H1 (cell line): ENCODE measurements at regions not wholly inside any gene's neighbourhood (a gene's known extent, or its start where the extent isn't known, plus 50 kb on each side); places are given as distances from the start of the nearest gene placed in this dataset.
"Not testable (repeated sequence)": the region's sequence is repeated elsewhere in the genome, so short reads cannot be mapped to it uniquely, and the experiment has no call there.

ENCODE experiments used
- CTCF ChIA-PET: fragments of 300-600 bp; sonication (Branson Sonifier 250); formaldehyde crosslinking; loops from one replicate; lab custom pipeline; 2021; ENCODE audit not compliant: partially characterized antibody; lab: Charles Lee
- POLR2A ChIA-PET: fragments of 300-600 bp; sonication (Branson Sonifier 250); formaldehyde crosslinking; loops from one replicate; lab custom pipeline; 2021; ENCODE audit warnings: inconsistent platforms; ENCODE audit not compliant: partially characterized antibody; lab: Charles Lee
- DNase-seq, 2 experiments: peaks; one replicate each; pipeline versions ENCODE4 v3.0.0 to v3.0.0-alpha.2; 2010 to 2022; ENCODE audit warnings: low spot score in 2 of 2, low read depth in 1 of 2, mixed read lengths in 1 of 2
- FAIRE-seq: peaks from 2 replicates; lab custom pipeline; 2011; peaks lifted over from hg19 to GRCh38; lab: Jason Lieb, UNC
- H2AFZ ChIP-seq: 2 replicates; pipeline ENCODE4 v1.8.1; 2012; ENCODE audit warnings: low read length, inconsistent platforms
- H2AK5ac ChIP-seq: 2 replicates; pipeline ENCODE4 v1.6.1; 2013; ENCODE audit warnings: low read depth, low read length
- H2BK120ac ChIP-seq: replicated peaks from 2 replicates; pipeline ENCODE3; 2013; ENCODE audit warnings: low read depth, low read length, inconsistent platforms
- H2BK12ac ChIP-seq: 2 replicates; pipeline ENCODE4 v1.6.1; 2013; ENCODE audit warnings: low read depth, low read length
- H2BK15ac ChIP-seq: 2 replicates; pipeline ENCODE4 v1.6.1; 2013; ENCODE audit warnings: low read length
- H2BK20ac ChIP-seq: 2 replicates; pipeline ENCODE4 v1.6.1; 2013; ENCODE audit warnings: low read length
- H2BK5ac ChIP-seq: 2 replicates; pipeline ENCODE4 v1.6.1; 2013; ENCODE audit warnings: low read depth, low read length
- H3K14ac ChIP-seq: 2 replicates; pipeline ENCODE4 v1.6.1; 2013; ENCODE audit warnings: inconsistent platforms; ENCODE audit not compliant: insufficient read length
- H3K18ac ChIP-seq: 2 replicates; pipeline ENCODE4 v1.6.1; 2013; ENCODE audit warnings: low read length; ENCODE audit errors: extremely low read depth
- H3K23ac ChIP-seq: 2 replicates; pipeline ENCODE4 v1.6.1; 2013; ENCODE audit warnings: inconsistent platforms; ENCODE audit not compliant: insufficient read length
- H3K23me2 ChIP-seq: 2 replicates; pipeline ENCODE4 v1.6.1; 2013; ENCODE audit warnings: low read depth, low read length
- H3K27ac ChIP-seq: 2 replicates; pipeline ENCODE4 v1.6.1; 2011; ENCODE audit warnings: low read depth, low read length, inconsistent platforms
- H3K27me3 ChIP-seq, 4 experiments: replicated peaks in 1 of 4; 1 replicate in 1 of 4; 2 replicates in 3 of 4; pipeline versions ENCODE4 v1.6.1 to v1.8.1; 2011 to 2013; ENCODE audit warnings: low read length in 3 of 4, mild to moderate bottlenecking in 3 of 4, inconsistent platforms in 2 of 4, mixed read lengths in 2 of 4, moderate library complexity in 1 of 4; ENCODE audit not compliant: control insufficient read depth in 3 of 4, insufficient read depth in 3 of 4; ENCODE audit errors: extremely low read depth in 1 of 4
- H3K36me3 ChIP-seq, 4 experiments: 2 replicates each; pipeline versions ENCODE4 v1.6.1 to v1.8.1; 2011 to 2013; ENCODE audit warnings: mild to moderate bottlenecking in 4 of 4, low read length in 3 of 4, moderate library complexity in 2 of 4, control low read depth in 1 of 4, inconsistent platforms in 1 of 4; ENCODE audit not compliant: insufficient read depth in 4 of 4, control insufficient read depth in 2 of 4
- H3K4ac ChIP-seq: replicated peaks from 2 replicates; pipeline ENCODE3; 2013; ENCODE audit warnings: low read length, low read depth, mixed read lengths, inconsistent platforms; ENCODE audit not compliant: insufficient read length
- H3K4me1 ChIP-seq, 4 experiments: replicated peaks in 1 of 4; 1 replicate in 1 of 4; 2 replicates in 3 of 4; pipeline versions ENCODE4 v1.6.1 to v1.8.1; 2011 to 2013; ENCODE audit warnings: low read length in 3 of 4, inconsistent platforms in 2 of 4, mixed read lengths in 1 of 4; ENCODE audit not compliant: insufficient read depth in 4 of 4, control insufficient read depth in 3 of 4
- H3K4me2 ChIP-seq, 2 experiments: 2 replicates each; pipeline versions ENCODE4 v1.6.1 to v1.8.1; 2011 to 2013; ENCODE audit warnings: low read depth in 2 of 2, low read length in 2 of 2, control low read depth in 1 of 2, inconsistent platforms in 1 of 2, mild to moderate bottlenecking in 1 of 2; ENCODE audit not compliant: insufficient read depth in 1 of 2
- H3K4me3 ChIP-seq, 4 experiments: fragments of 200-600, 300-600 bp in 1 of 4; sonication (generic), shearing (Covaris generic), sonication (Bioruptor Twin) in 1 of 4; 2 replicates each; pipeline versions ENCODE4 v1.5.1 to v1.8.1; 2011 to 2016; ENCODE audit warnings: low read length in 4 of 4, low read depth in 3 of 4, control low read depth in 2 of 4, inconsistent platforms in 2 of 4, mild to moderate bottlenecking in 2 of 4, mixed read lengths in 1 of 4, moderate library complexity in 1 of 4; ENCODE audit not compliant: insufficient read depth in 2 of 4; ENCODE audit errors: extremely low read depth in 1 of 4
- H3K56ac ChIP-seq: replicated peaks from 2 replicates; pipeline ENCODE3; 2013; ENCODE audit warnings: low read depth, mild to moderate bottlenecking, mixed read lengths, low read length, inconsistent platforms; ENCODE audit not compliant: insufficient read length
- H3K79me1 ChIP-seq: 2 replicates; pipeline ENCODE4 v1.6.1; 2013; ENCODE audit warnings: low read depth, low read length, control low read depth
- H3K79me2 ChIP-seq, 2 experiments: 2 replicates each; pipeline versions ENCODE4 v1.6.1 to v1.8.1; 2012 to 2013; ENCODE audit warnings: low read length in 2 of 2, mild to moderate bottlenecking in 2 of 2, inconsistent platforms in 1 of 2; ENCODE audit not compliant: insufficient read depth in 2 of 2, control insufficient read depth in 1 of 2
- H3K9ac ChIP-seq, 4 experiments: replicated peaks in 1 of 4; 1 replicate in 1 of 4; 2 replicates in 3 of 4; pipeline versions ENCODE4 v1.6.1 to v1.8.1; 2011 to 2013; ENCODE audit warnings: low read depth in 3 of 4, low read length in 3 of 4, control low read depth in 2 of 4, mild to moderate bottlenecking in 2 of 4, moderate library complexity in 2 of 4, inconsistent platforms in 1 of 4; ENCODE audit errors: extremely low read depth in 1 of 4
- H3K9me3 ChIP-seq, 2 experiments: 2 replicates each; pipeline versions ENCODE4 v1.6.1 to v1.8.1; 2012 to 2013; ENCODE audit warnings: mild to moderate bottlenecking in 2 of 2, moderate library complexity in 2 of 2, control low read depth in 1 of 2, inconsistent platforms in 1 of 2, low read depth in 1 of 2, low read length in 1 of 2, mixed read lengths in 1 of 2; ENCODE audit not compliant: insufficient read depth in 2 of 2
- H4K20me1 ChIP-seq, 2 experiments: replicated peaks in 1 of 2; 2 replicates each; pipeline versions ENCODE3 to v1.8.1; 2011 to 2013; ENCODE audit warnings: inconsistent platforms in 2 of 2, low read length in 2 of 2, mild to moderate bottlenecking in 1 of 2; ENCODE audit not compliant: insufficient read depth in 2 of 2, control insufficient read depth in 1 of 2
- H4K5ac ChIP-seq: 2 replicates; pipeline ENCODE4 v1.6.1; 2013; ENCODE audit warnings: low read length, low read depth, mixed read lengths, inconsistent platforms; ENCODE audit not compliant: insufficient read length
- H4K8ac ChIP-seq: 2 replicates; pipeline ENCODE4 v1.8.0; 2013; ENCODE audit warnings: mild to moderate bottlenecking, moderate library complexity, low read length, inconsistent platforms; ENCODE audit not compliant: insufficient read depth; ENCODE audit errors: extremely low read depth
- H4K91ac ChIP-seq: replicated peaks from 2 replicates; pipeline ENCODE3; 2013; ENCODE audit warnings: low read length, mixed read lengths, inconsistent platforms; ENCODE audit not compliant: insufficient read length
- WGBS, 2 experiments: shearing (Covaris generic) in 1 of 2; methylation state at CpG; one replicate each; pipeline versions ENCODE4 v1.1.6 to v1.1.7; 2013 to 2015; ENCODE audit warnings: low lambda C conversion rate in 2 of 2, mixed read lengths in 2 of 2, inconsistent platforms in 1 of 2, low coverage in 1 of 2, missing lambda C conversion rate in 1 of 2; ENCODE audit not compliant: insufficient replicate concordance in 2 of 2, insufficient coverage in 1 of 2, insufficient read length in 1 of 2; ENCODE audit errors: extremely low coverage in 1 of 2, missing lambda C conversion rate in 1 of 2; 5-methylcytosine and 5-hydroxymethylcytosine counted together

- H3K4me1 ChIP-seq = peaks cover 2 to 18% (median 10%) of the 10 kb centered on the region in 4 experiments; a peak in 6 of 7 replicates
- H3K27me3 ChIP-seq, H3K4me2 ChIP-seq, H4K91ac ChIP-seq, H4K5ac ChIP-seq, POLR2A ChIA-PET, H3K23me2 ChIP-seq, H3K9me3 ChIP-seq, H2BK5ac ChIP-seq, H2BK20ac ChIP-seq, H2BK120ac ChIP-seq, H3K9ac ChIP-seq, H3K79me1 ChIP-seq, H3K79me2 ChIP-seq, H2AK5ac ChIP-seq, H2AFZ ChIP-seq, H3K14ac ChIP-seq, H2BK15ac ChIP-seq, H2BK12ac ChIP-seq, DNase-seq, H4K20me1 ChIP-seq, H3K4ac ChIP-seq, FAIRE-seq, H3K23ac ChIP-seq, H3K27ac ChIP-seq, H3K56ac ChIP-seq, H3K18ac ChIP-seq, H4K8ac ChIP-seq, H3K36me3 ChIP-seq, H3K4me3 ChIP-seq: not testable (repeated sequence)
- CTCF ChIA-PET = interaction anchor here (0.6 to 1.0 kb wide), 3 partner anchors 9 to 49 kb away, joined by 3 read pairs; no protein-coding TSS in a partner anchor
- WGBS, 2 experiments = 95% methylated on average over 1 of the region's 1 CpG; no CpG with 5 or more reads in 1 of the 2 experiments
Observed at GRCh38 chr4:156109087-156109486, 155.4 kb upstream of the CTSO start.
